ENCODE measurements at regions not wholly inside any gene's neighbourhood (a gene's known extent, or its start where the extent isn't known, plus 50 kb on each side); places are given as distances from the start of the nearest gene placed in this dataset.
A peak's percentile ranks its signal among the peaks of the same experiment; 100 is the strongest.
"Not testable (repeated sequence)": the region's sequence is repeated elsewhere in the genome, so short reads cannot be mapped to it uniquely, and the experiment has no call there.

DNA sequence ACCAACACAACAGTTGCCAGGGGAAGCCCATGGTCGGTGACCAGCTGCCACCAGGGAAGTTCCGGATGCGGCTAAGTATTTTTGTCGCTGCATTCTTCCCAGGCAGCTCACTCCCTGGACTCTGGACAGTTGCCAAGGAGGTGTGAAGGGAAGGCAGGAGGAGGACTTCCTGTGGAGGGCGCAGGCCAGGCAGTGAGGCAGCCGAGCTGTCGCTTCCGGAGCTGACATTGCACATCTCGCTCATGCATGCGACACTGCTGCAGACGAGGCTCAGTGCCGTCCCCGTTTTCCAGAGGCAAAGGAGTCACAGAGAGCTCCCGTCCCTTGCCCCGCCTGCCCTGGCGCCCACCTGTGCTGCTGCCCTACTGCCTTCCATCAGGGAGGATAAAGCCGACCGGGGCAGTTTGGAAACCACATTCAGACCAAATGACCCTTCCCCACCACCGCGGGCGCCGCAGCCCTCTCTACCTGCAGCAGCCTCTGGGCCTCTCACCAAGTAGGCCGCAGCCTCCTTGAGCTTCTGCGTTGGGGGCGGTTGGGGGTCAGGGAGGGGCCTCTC, 81.4 kb downstream of the NENF start:
- 40 to 58% methylated on average over 3 to 23 of the region's 25 CpGs for WGBS, 2 donors (ENCODE audit: low coverage in 1 of 2)
- no peaks in the 10 kb centered on the region for H3K36me3 ChIP-seq
- in situ Hi-C loops (cut with MboI; ENCODE audit: low pct_ligation_motif_present in 1 of 4, low pct_unique_long_range_greater_than_20kb in 1 of 4, low sequenced_read_pairs in 3 of 4) (no loop called here), intact Hi-C loops (cut with DNase I; ENCODE audit: low total_unique reads) (no loop called here)
- DNase-seq, result peak; percentile 59
- H3K27me3 ChIP-seq, result peaks cover 42% of the 10 kb centered on the region
- H3K4me3 ChIP-seq, result peak overlapping the region in 2 of 4 donors; percentile 23 to 41
- peaks cover 10 to 28% (median 20%) of the 10 kb centered on the region in 4 donors for H3K4me1 ChIP-seq
- no peak overlapping the region for H3K27ac ChIP-seq
- TF ChIP-seq, protein P1, sequence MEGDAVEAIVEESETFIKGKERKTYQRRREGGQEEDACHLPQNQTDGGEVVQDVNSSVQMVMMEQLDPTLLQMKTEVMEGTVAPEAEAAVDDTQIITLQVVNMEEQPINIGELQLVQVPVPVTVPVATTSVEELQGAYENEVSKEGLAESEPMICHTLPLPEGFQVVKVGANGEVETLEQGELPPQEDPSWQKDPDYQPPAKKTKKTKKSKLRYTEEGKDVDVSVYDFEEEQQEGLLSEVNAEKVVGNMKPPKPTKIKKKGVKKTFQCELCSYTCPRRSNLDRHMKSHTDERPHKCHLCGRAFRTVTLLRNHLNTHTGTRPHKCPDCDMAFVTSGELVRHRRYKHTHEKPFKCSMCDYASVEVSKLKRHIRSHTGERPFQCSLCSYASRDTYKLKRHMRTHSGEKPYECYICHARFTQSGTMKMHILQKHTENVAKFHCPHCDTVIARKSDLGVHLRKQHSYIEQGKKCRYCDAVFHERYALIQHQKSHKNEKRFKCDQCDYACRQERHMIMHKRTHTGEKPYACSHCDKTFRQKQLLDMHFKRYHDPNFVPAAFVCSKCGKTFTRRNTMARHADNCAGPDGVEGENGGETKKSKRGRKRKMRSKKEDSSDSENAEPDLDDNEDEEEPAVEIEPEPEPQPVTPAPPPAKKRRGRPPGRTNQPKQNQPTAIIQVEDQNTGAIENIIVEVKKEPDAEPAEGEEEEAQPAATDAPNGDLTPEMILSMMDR (IDR thresholded peaks at IDR 0.05), result no peak
- TF ChIP-seq EP300 (IDR thresholded peaks at IDR 0.05; ENCODE audit: low read depth), result no peak
- TF ChIP-seq POLR2AphosphoS5 (IDR thresholded peaks at IDR 0.05), result no peak
- no peak for TF ChIP-seq POLR2A (IDR thresholded peaks at IDR 0.05)
- H3K9me3 ChIP-seq, result no peaks in the 10 kb centered on the region

DNA sequence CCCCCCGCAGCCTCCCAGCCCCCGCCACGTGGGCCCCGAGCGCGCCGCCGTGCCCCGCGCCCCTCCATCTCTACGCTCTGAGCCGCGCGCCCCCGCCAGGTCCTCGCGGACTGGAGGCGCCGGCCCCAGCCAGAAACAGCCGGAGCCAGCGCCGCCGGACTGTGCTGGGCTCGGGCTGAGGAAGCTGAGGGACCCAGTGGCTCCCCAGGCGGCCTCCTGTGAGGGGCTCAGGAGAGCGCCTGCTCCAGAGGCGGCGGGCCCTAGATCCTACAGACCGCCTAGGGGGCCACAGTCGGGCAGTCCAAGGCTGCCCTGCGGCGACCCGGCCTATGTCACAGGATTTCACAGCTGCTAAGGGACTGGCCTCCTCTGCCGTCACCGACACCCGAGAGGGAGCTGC, 82.1 kb downstream of the NENF start:
- Histone ChIP-seq H3K4me1 (peaks cover 15 to 33% (median 21%) of the 10 kb centered on the region in 4 donors), H3K27me3 (peaks cover 42% of the 10 kb centered on the region), H3K4me3 (peak overlapping the region in 2 of 4 donors; percentile 23 to 41), H3K9me3 (no peaks in the 10 kb centered on the region), H3K36me3 (no peaks in the 10 kb centered on the region), H3K27ac (no peak overlapping the region)
- intact Hi-C loops (cut with DNase I; ENCODE audit: low total_unique reads) (no loop called here), in situ Hi-C loops (cut with MboI; ENCODE audit: low pct_ligation_motif_present in 1 of 4, low pct_unique_long_range_greater_than_20kb in 1 of 4, low sequenced_read_pairs in 3 of 4) (no loop called here)
- no peak for DNase-seq
- TF ChIP-seq POLR2AphosphoS5 (IDR thresholded peaks at IDR 0.05) (no peak), EP300 (IDR thresholded peaks at IDR 0.05; ENCODE audit: low read depth) (no peak), POLR2A (IDR thresholded peaks at IDR 0.05) (no peak)
- TF ChIP-seq, protein P1 (IDR thresholded peaks at IDR 0.05), result no peak
- WGBS, 2 donors (ENCODE audit: low coverage in 1 of 2), result 60% methylated on average over 25 of the region's 36 CpGs; no CpG with 5 or more reads in 1 of the 2 donors

DNA sequence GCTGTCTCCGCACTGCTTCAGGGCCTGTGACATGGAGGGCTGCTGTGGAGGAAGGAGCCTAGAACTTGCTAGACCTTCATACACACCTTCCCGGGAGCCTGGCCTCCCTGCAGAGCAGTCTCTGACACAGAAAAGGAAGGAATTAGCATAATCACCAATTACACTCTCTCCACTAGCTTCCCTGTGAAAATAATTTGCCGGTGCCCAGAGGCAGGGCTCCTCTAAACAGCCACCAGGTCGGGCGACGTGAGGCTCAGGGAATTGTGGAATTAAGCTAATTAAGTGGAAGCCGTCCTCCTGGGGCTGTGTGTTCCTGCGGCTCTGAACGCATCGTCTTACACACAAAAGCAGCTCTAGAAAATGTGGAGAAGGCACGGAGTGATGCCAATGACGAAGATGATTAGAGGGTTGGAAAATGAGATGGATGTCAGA, 82.6 kb downstream of the NENF start:
- Histone ChIP-seq H3K27me3 (peaks cover 42% of the 10 kb centered on the region), H3K4me3 (no peak overlapping the region), H3K9me3 (no peaks in the 10 kb centered on the region), H3K36me3 (no peaks in the 10 kb centered on the region), H3K27ac (no peak overlapping the region), H3K4me1 (peaks cover 15 to 33% (median 21%) of the 10 kb centered on the region in 4 donors)
- intact Hi-C loops (cut with DNase I; ENCODE audit: low total_unique reads) (no loop called here), in situ Hi-C loops (cut with MboI; ENCODE audit: low pct_ligation_motif_present in 1 of 4, low pct_unique_long_range_greater_than_20kb in 1 of 4, low sequenced_read_pairs in 3 of 4) (no loop called here)
- WGBS, 2 donors (ENCODE audit: low coverage in 1 of 2), result 83 to 87% methylated on average over 10 to 12 of the region's 12 CpGs
- DNase-seq, result no peak
- no peak for TF ChIP-seq POLR2AphosphoS5 (IDR thresholded peaks at IDR 0.05)

DNA sequence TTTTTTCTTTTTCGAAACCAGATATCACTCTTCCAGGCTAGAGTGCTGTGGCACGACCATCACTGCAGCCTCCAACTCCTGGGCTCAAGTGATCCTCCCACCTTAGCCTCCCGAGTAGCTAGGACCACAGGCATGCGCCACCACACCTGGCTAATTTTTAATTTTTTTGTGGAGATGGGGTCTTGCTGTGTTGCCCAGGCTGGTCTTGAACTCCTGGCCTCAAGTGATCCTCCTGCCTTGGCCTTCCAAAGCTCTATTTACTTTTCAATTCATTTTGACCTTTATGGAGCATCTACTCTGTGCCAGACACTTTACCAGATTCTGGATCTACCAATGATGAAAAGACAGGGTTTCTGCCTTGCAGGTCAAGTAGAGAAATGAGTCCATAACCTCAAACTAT, 83.3 kb downstream of the NENF start:
- in situ Hi-C loops (cut with MboI; ENCODE audit: low pct_ligation_motif_present in 1 of 4, low pct_unique_long_range_greater_than_20kb in 1 of 4, low sequenced_read_pairs in 3 of 4); intact Hi-C loops (cut with DNase I; ENCODE audit: low total_unique reads); DNase-seq; H3K36me3 ChIP-seq; H3K4me3 ChIP-seq; H3K27ac ChIP-seq; H3K9me3 ChIP-seq: not testable (repeated sequence)
- Histone ChIP-seq H3K4me1 (peaks cover 15 to 35% (median 22%) of the 10 kb centered on the region in 4 donors), H3K27me3 (peaks cover 42% of the 10 kb centered on the region)
- 75 to 88% methylated on average over 4 of the region's 4 CpGs for WGBS, 2 donors (ENCODE audit: low coverage in 1 of 2)

DNA sequence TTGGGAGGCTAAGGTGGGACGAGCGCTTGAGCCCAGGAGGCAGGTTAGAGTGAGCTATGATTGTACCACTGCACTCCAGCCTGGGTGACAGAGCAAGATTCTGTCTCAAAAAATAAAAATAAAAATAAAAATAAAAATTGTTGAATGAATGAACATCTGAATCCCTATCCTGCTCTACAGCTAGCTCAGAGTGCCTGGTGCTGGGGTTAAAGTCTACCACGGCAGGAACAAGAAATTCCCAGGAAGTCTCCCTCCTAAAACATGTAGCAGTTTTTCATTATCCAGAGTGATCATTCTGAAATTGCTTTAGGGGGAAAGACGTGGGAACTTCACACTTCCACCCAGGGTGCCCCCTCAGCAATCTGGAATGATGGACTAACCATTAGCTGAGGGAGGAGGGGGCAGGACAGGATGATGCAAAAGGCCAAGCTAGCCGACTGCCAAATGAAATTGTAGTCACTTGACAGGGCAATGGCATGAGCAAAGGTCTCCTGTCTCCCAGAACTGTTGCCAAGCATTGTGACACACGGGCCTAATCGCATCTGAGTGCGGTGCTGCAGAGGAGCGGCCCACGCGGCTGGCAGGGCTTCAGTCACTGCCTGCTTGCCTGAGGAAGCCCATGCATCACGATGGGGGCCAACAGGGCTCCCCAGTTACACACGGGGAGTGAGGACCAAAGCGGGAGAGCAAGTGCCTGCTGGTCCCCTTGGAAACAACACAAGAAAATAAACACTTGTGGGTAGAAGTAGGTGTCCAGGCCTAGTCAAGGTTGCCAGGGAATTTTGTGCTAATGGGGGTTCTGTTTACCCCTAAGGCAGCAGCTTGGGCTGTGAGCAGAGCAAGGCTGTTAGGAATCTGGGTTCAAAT, 85.7 kb downstream of the NENF start:
- WGBS, 2 donors (ENCODE audit: low coverage in 1 of 2), result 37 to 67% methylated on average over 3 to 14 of the region's 14 CpGs
- peak; percentile 86 for DNase-seq
- Histone ChIP-seq H3K27me3 (peaks cover 20% of the 10 kb centered on the region), H3K36me3 (no peaks in the 10 kb centered on the region), H3K27ac (peak overlapping the region; percentile 55 to 74 (median 72)), H3K9me3 (no peaks in the 10 kb centered on the region), H3K4me3 (no peak overlapping the region), H3K4me1 (peaks cover 15 to 38% (median 23%) of the 10 kb centered on the region in 4 donors)
- in situ Hi-C loops (cut with MboI; ENCODE audit: low pct_ligation_motif_present in 1 of 4, low pct_unique_long_range_greater_than_20kb in 1 of 4, low sequenced_read_pairs in 3 of 4), result no loop called here
- TF ChIP-seq POLR2AphosphoS5 (IDR thresholded peaks at IDR 0.05) (peak in 2 of 3 donors; percentile 45 to 60), EP300 (IDR thresholded peaks at IDR 0.05; ENCODE audit: low read depth) (no peak), POLR2A (IDR thresholded peaks at IDR 0.05) (no peak)
- TF ChIP-seq, protein P1 (IDR thresholded peaks at IDR 0.05), result no peak
- intact Hi-C loops (cut with DNase I; ENCODE audit: low total_unique reads), result no loop called here
